ENCODE measurements at regions not wholly inside any gene's neighbourhood (a gene's known extent, or its start where the extent isn't known, plus 50 kb on each side); places are given as distances from the start of the nearest gene placed in this dataset.

- Histone ChIP-seq H3K36me3 (no peaks in the 10 kb centered on the region), H3K27me3 (no peaks in the 10 kb centered on the region), H3K27ac (peak overlapping the region in 1 of 4 donors; percentile 25), H3K9me3 (no peaks in the 10 kb centered on the region), H3K4me1 (peaks cover 5 to 8% (median 8%) of the 10 kb centered on the region in 3 donors), H3K4me3 (no peak overlapping the region)
- intact Hi-C loops (cut with DNase I), result no loop called here
- FAIRE-seq (no peak), DNase-seq (no peak), ATAC-seq (no peak)
- 80% methylated on average over 6 of the region's 6 CpGs for WGBS, 2 donors
- TF ChIP-seq CTCF (IDR thresholded peaks at IDR 0.05), result no peak
These were observed 81.9 kb upstream of the PTPN1 start for GRCh38 chr20:50428097-50428828.

DNA sequence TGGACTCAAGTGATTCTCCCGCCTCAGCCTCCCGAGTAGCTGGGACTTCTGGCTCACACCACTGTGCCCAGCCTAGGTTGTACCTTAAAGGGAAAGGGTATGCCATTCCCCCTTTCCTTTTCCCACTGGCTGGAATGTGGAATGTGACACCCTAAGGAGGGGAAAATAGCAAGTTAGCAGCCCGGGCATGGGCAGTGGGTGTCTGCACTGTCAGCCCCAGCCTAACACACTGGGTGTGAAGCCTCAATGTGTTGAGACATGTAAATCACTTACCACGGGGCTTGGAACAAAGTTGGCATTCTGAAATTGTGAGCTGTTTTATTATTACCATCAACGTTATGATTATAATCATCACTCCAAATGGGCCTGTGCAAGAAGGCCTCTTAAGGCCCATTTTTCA is 80.8 kb upstream of the PTPN1 start:
- Histone ChIP-seq H3K36me3 (no peaks in the 10 kb centered on the region), H3K9me3 (no peaks in the 10 kb centered on the region), H3K4me3 (no peak overlapping the region), H3K4me1 (peaks cover 0 to 5% (median 0%) of the 10 kb centered on the region in 3 donors), H3K27me3 (no peaks in the 10 kb centered on the region), H3K27ac (no peak overlapping the region)
- WGBS, 2 donors, result 81 to 82% methylated on average over 5 of the region's 5 CpGs
- DNase-seq (no peak), FAIRE-seq (no peak), ATAC-seq (no peak)
- intact Hi-C loops (cut with DNase I), result no loop called here
- TF ChIP-seq CTCF (IDR thresholded peaks at IDR 0.05), result no peak

DNA sequence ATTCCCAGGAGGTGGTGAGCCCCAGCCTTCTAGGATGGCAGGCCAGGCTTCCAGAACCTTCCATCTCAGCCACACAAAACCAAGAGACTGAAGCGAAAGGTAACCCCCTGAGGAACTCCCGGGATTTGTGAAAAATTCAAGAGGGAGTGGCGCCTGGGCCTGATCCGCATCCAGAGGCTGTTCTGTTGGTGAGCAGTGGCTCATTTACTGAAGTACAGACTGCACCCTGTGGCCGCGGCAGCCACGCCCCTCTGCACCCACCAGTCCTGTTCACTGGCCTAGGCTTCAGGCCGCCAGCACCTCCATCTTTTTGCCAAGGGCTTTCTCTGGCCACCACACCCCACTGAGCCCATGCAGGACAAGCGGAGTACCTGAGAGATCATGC is 79.1 kb upstream of the PTPN1 start:
- 91% methylated on average over 9 of the region's 9 CpGs for WGBS, 2 donors
- FAIRE-seq, result no peak
- intact Hi-C loops (cut with DNase I), result no loop called here
- no peaks in the 10 kb centered on the region for H3K27me3 ChIP-seq
- TF ChIP-seq CTCF (IDR thresholded peaks at IDR 0.05), result no peak
- no peak for ATAC-seq
- H3K36me3 ChIP-seq, result no peaks in the 10 kb centered on the region
- H3K4me3 ChIP-seq, result no peak overlapping the region
- H3K4me1 ChIP-seq, result peaks cover 0 to 5% (median 0%) of the 10 kb centered on the region in 3 donors
- no peak overlapping the region for H3K27ac ChIP-seq
- no peaks in the 10 kb centered on the region for H3K9me3 ChIP-seq
- no peak for DNase-seq

- Histone ChIP-seq H3K36me3 (no peaks in the 10 kb centered on the region), H3K27ac (no peak overlapping the region), H3K27me3 (no peaks in the 10 kb centered on the region), H3K9me3 (no peaks in the 10 kb centered on the region), H3K4me1 (no peaks in the 10 kb centered on the region), H3K4me3 (no peak overlapping the region)
- DNase-seq (no peak), FAIRE-seq (no peak), ATAC-seq (no peak)
- WGBS, 2 donors, result 91 to 95% methylated on average over 4 of the region's 4 CpGs
- no peak for TF ChIP-seq CTCF (IDR thresholded peaks at IDR 0.05)
- intact Hi-C loops (cut with DNase I), result no loop called here
These were observed 77.0 kb upstream of the PTPN1 start for GRCh38 chr20:50433001-50433761.

GRCh38 chr20:50434321-50434652 is 75.9 kb upstream of the PTPN1 start:
- Histone ChIP-seq H3K27me3 (no peaks in the 10 kb centered on the region), H3K27ac (no peak overlapping the region), H3K4me1 (no peaks in the 10 kb centered on the region), H3K36me3 (no peaks in the 10 kb centered on the region), H3K9me3 (no peaks in the 10 kb centered on the region), H3K4me3 (no peak overlapping the region)
- ATAC-seq, result no peak
- no peak for DNase-seq
- TF ChIP-seq CTCF (IDR thresholded peaks at IDR 0.05), result no peak
- FAIRE-seq, result no peak
- intact Hi-C loops (cut with DNase I), result no loop called here
- 78 to 94% methylated on average over 1 of the region's 1 CpG for WGBS, 2 donors

All from pancreas (tissue), 10 donors.